IMR-90 (cell line): ENCODE measurements at regions not wholly inside any gene's neighbourhood (a gene's known extent, or its start where the extent isn't known, plus 50 kb on each side); places are given as distances from the start of the nearest gene placed in this dataset.
"Not testable (repeated sequence)": the region's sequence is repeated elsewhere in the genome, so short reads cannot be mapped to it uniquely, and the experiment has no call there.

Source experiments
- ATAC-seq: fragments of 200-7000 bp; cut with Tn5 transposase; 2 replicates; pipeline ENCODE4 v1.9.1; 2020; ENCODE audit warnings: low read depth, mild to moderate bottlenecking, moderate library complexity
- BruUV-seq: library from RNA; stranded (reverse); fragments of 400-500 nt; replicated peaks from 2 replicates; lab custom pipeline; 2021; lab: Mats Ljungman, UMichigan
- CTCF ChIA-PET: fragments of 300-600 bp; formaldehyde crosslinking; extraction: SDS; loops from one replicate; lab custom pipeline; 2021; ENCODE audit warnings: antibody characterized with exemption; lab: Yijun Ruan, JAX
- POLR2A ChIA-PET: fragments of 300-600 bp; sonication (Branson Sonifier 250); formaldehyde crosslinking; loops from one replicate; lab custom pipeline; 2022; ENCODE audit warnings: antibody characterized with exemption; ENCODE audit not compliant: unreplicated experiment; lab: Charles Lee
- DNase-seq: peaks from one replicate; pipeline ENCODE4 v3.0.0; 2013
- H2AFZ ChIP-seq: replicated peaks from 2 replicates; pipeline ENCODE3; 2013; ENCODE audit warnings: low read length, mild to moderate bottlenecking; ENCODE audit not compliant: poor library complexity
- H2AK5ac ChIP-seq: 2 replicates; pipeline ENCODE4 v1.6.1; 2013; ENCODE audit warnings: low read depth, low read length, inconsistent platforms
- H2AK9ac ChIP-seq: replicated peaks from 2 replicates; pipeline ENCODE3; 2013; ENCODE audit warnings: mild to moderate bottlenecking, low read depth, low read length, moderate library complexity; ENCODE audit not compliant: poor library complexity
- H2BK120ac ChIP-seq: 2 replicates; pipeline ENCODE4 v1.6.1; 2013; ENCODE audit warnings: low read depth, low read length, inconsistent platforms
- H2BK15ac ChIP-seq: 3 replicates; pipeline ENCODE4 v1.6.1; 2013; ENCODE audit warnings: low read depth, low read length, inconsistent platforms
- H2BK20ac ChIP-seq: 2 replicates; pipeline ENCODE4 v1.6.1; 2013; ENCODE audit warnings: low read depth, mild to moderate bottlenecking, inconsistent platforms, low read length, moderate library complexity
- H2BK5ac ChIP-seq: 2 replicates; pipeline ENCODE4 v1.6.1; 2013; ENCODE audit warnings: mild to moderate bottlenecking, low read depth, low read length, inconsistent platforms; ENCODE audit not compliant: poor library complexity, severe bottlenecking
- H3K14ac ChIP-seq: replicated peaks from 2 replicates; pipeline ENCODE4 v1.6.1; 2013; ENCODE audit warnings: low read depth, low read length, inconsistent platforms
- H3K18ac ChIP-seq: 2 replicates; pipeline ENCODE4 v1.6.1; 2013; ENCODE audit warnings: low read depth, low read length, control low read depth
- H3K23ac ChIP-seq: 2 replicates; pipeline ENCODE4 v1.6.1; 2013; ENCODE audit warnings: low read depth, low read length, inconsistent platforms
- H3K27ac ChIP-seq: 2 replicates; pipeline ENCODE4 v1.5.1; 2013; ENCODE audit warnings: mild to moderate bottlenecking, control low read depth, low read length; ENCODE audit not compliant: insufficient read depth
- H3K27me3 ChIP-seq: 2 replicates; pipeline ENCODE4 v1.6.1; 2013; ENCODE audit warnings: low read length; ENCODE audit not compliant: control insufficient read depth, insufficient read depth
- H3K36me3 ChIP-seq: 2 replicates; pipeline ENCODE4 v1.6.1; 2013; ENCODE audit warnings: low read length, mixed read lengths; ENCODE audit not compliant: control insufficient read depth, insufficient read depth
- H3K4ac ChIP-seq: 2 replicates; pipeline ENCODE4 v1.6.1; 2013; ENCODE audit warnings: low read depth, low read length, inconsistent platforms
- H3K4me1 ChIP-seq: 2 replicates; pipeline ENCODE4 v1.6.1; 2013; ENCODE audit warnings: low read length, mixed read lengths; ENCODE audit not compliant: control insufficient read depth, insufficient read depth
- H3K4me2 ChIP-seq: 2 replicates; pipeline ENCODE4 v1.6.1; 2013; ENCODE audit warnings: low read depth, mild to moderate bottlenecking, control low read depth, low read length, moderate library complexity
- H3K4me3 ChIP-seq: 2 replicates; pipeline ENCODE4 v1.5.1; 2013; ENCODE audit warnings: low read depth, mild to moderate bottlenecking, control low read depth, low read length, moderate library complexity; ENCODE audit not compliant: insufficient read depth
- H3K56ac ChIP-seq: 2 replicates; pipeline ENCODE4 v1.6.1; 2013; ENCODE audit warnings: low read length, inconsistent platforms; ENCODE audit not compliant: insufficient read depth; ENCODE audit errors: extremely low read depth
- H3K79me1 ChIP-seq, 2 experiments: 2 replicates each; pipeline ENCODE4 v1.6.1; 2013; ENCODE audit warnings: low read length in 2 of 2, inconsistent platforms in 1 of 2, low read depth in 1 of 2
- H3K9ac ChIP-seq: 2 replicates; pipeline ENCODE4 v1.6.1; 2013; ENCODE audit warnings: low read depth, low read length, control low read depth
- H3K9me1 ChIP-seq: 2 replicates; pipeline ENCODE4 v1.6.1; 2013; ENCODE audit warnings: low read length, inconsistent platforms; ENCODE audit not compliant: insufficient read depth
- H3K9me3 ChIP-seq: 2 replicates; pipeline ENCODE4 v1.6.1; 2013; ENCODE audit warnings: low read length; ENCODE audit not compliant: control insufficient read depth, insufficient read depth
- H4K20me1 ChIP-seq: 2 replicates; pipeline ENCODE4 v1.6.1; 2013; ENCODE audit warnings: low read length, inconsistent platforms; ENCODE audit not compliant: insufficient read depth
- H4K5ac ChIP-seq: 2 replicates; pipeline ENCODE4 v1.6.1; 2013; ENCODE audit warnings: mild to moderate bottlenecking, low read depth, low read length, control low read depth
- H4K8ac ChIP-seq, 2 experiments: 2 replicates each; pipeline ENCODE4 v1.6.1; 2013; ENCODE audit warnings: low read depth in 2 of 2, low read length in 2 of 2, control low read depth in 1 of 2, inconsistent platforms in 1 of 2
- H4K91ac ChIP-seq: 2 replicates; pipeline ENCODE4 v1.6.1; 2013; ENCODE audit warnings: low read depth, low read length, inconsistent platforms; ENCODE audit not compliant: insufficient read depth
- WGBS, 2 experiments: methylation state at CpG; one replicate each; pipeline versions ENCODE4 v1.1.5 to v1.1.7; 2013; ENCODE audit warnings: missing lambda C conversion rate in 2 of 2; ENCODE audit not compliant: insufficient read length in 1 of 2; ENCODE audit errors: extremely low coverage in 2 of 2; 5-methylcytosine and 5-hydroxymethylcytosine counted together
- dilution Hi-C: fragments of 300-500 bp; cut with HindIII; formaldehyde crosslinking; loops from one replicate; pipeline ENCODE4 v1.14.3; 2018; ENCODE audit warnings: low sequenced_read_pairs; ENCODE audit not compliant: unreplicated experiment
- in situ Hi-C: fragments of 300-500 bp; cut with MboI; formaldehyde crosslinking; loops from 3 replicates; pipeline ENCODE4 v1.14.3; 2019; ENCODE audit warnings: low sequenced_read_pairs, inconsistent platforms, mixed read lengths
- intact Hi-C: fragments of 100-400 bp; cut with micrococcal nuclease; formaldehyde crosslinking; loops from 2 replicates; pipeline ENCODE4 v1.10.0; 2022

DNA sequence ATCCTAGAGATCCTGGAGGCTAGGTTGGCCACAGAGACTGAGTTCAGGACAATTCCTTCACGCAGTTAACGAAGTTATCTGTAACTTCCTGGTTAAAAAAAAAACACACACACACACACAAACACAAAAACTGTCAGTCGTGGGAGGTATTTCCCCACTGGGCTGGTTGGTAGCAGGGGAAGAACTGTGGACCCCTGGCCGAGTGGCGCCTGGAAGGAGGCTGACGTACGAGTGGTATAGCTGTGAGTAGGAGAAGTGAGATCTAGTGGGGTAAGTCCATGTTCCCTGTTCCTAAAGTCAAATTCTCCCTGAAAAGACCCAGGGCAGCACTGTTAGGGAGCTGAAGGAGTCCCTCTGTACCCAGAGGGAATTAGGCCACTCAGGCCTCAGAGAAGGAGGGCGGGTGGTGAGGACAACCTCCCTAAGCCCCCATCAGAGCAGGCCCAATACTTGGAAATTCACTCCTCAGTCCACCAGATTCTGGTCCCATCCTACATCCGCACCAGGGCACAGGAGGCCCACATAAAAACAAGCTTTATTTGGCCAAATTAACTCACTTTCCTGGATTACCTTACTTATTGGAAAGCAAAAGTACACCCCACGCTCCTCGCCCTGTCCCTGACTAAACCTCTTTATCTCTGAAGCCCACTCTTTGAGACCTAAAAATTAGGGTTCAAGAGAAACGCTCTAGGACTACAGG lies 108.3 kb upstream of the FOXD4L5 start:
- dilution Hi-C loops, H2AK5ac ChIP-seq, H4K20me1 ChIP-seq, H4K8ac ChIP-seq, H3K27ac ChIP-seq, H2BK15ac ChIP-seq, H2BK20ac ChIP-seq, H2BK120ac ChIP-seq, H3K14ac ChIP-seq, H3K56ac ChIP-seq, H2AK9ac ChIP-seq, H3K4me3 ChIP-seq, DNase-seq, H4K91ac ChIP-seq, H3K9me3 ChIP-seq, H3K4ac ChIP-seq, H2AFZ ChIP-seq, H3K23ac ChIP-seq, H3K4me1 ChIP-seq, H3K79me1 ChIP-seq, H2BK5ac ChIP-seq, in situ Hi-C loops, H3K36me3 ChIP-seq, H4K5ac ChIP-seq, POLR2A ChIA-PET, H3K4me2 ChIP-seq, ATAC-seq, intact Hi-C loops, H3K9me1 ChIP-seq, H3K9ac ChIP-seq, CTCF ChIA-PET, H3K27me3 ChIP-seq, BruUV-seq, H3K18ac ChIP-seq: not testable (repeated sequence)
- 75% methylated on average over 2 of the region's 12 CpGs; no CpG with 5 or more reads in 1 of the 2 experiments for WGBS, 2 experiments

DNA sequence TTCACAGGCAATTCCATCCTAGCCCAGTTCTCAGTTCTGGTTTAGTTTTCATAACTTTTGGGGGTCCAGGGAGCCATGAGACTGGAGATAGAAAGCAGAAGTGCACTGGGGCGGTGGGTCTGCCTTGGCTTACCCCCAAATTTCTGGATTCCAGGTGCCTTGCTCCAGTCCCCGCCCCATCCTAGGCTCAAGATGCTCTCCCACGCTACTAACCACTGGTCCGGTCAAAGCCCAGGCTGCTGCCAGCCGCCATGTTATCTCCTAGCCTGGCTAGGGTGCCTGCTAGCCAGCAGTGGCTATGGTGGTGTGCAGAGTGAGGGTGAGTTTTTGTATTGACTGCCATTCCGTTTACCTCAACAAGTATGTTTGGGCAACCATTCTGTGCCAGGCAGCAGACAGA lies 107.6 kb upstream of the FOXD4L5 start:
- H2BK20ac ChIP-seq, H3K27me3 ChIP-seq, intact Hi-C loops, H3K4me1 ChIP-seq, H3K18ac ChIP-seq, H2BK15ac ChIP-seq, DNase-seq, H3K9ac ChIP-seq, H3K9me3 ChIP-seq, BruUV-seq, H2BK120ac ChIP-seq, H2AK9ac ChIP-seq, H4K20me1 ChIP-seq, H3K23ac ChIP-seq, H3K9me1 ChIP-seq, H2AFZ ChIP-seq, H3K27ac ChIP-seq, POLR2A ChIA-PET, ATAC-seq, H2AK5ac ChIP-seq, H3K4me3 ChIP-seq, CTCF ChIA-PET, dilution Hi-C loops, in situ Hi-C loops, H4K5ac ChIP-seq, H3K14ac ChIP-seq, H3K79me1 ChIP-seq, H3K4ac ChIP-seq, H4K91ac ChIP-seq, H3K36me3 ChIP-seq, H4K8ac ChIP-seq, H3K4me2 ChIP-seq, H2BK5ac ChIP-seq, H3K56ac ChIP-seq: not testable (repeated sequence)
- no CpG with 5 or more reads among the region's 6 CpGs for WGBS, 2 experiments
